ENCODE measurements at regions not wholly inside any gene's neighbourhood (a gene's known extent, or its start where the extent isn't known, plus 50 kb on each side); places are given as distances from the start of the nearest gene placed in this dataset.

GRCh38 chr16:85491058-85491771 is 121.9 kb upstream of the GSE1 start (continued):
- TF ChIP-seq NFATC3 (CRISPR knock-in tag; IDR thresholded peaks at IDR 0.05) (0 out of 2 replicates have a peak, but pooled peaks have one; percentile 45), ZNF251 (CRISPR knock-in tag; IDR thresholded peaks at IDR 0.05) (no peak), ZNF878 (CRISPR knock-in tag; IDR thresholded peaks at IDR 0.05) (no peak), ZNF782 (CRISPR knock-in tag; IDR thresholded peaks at IDR 0.05; ENCODE audit: borderline replicate concordance) (no peak), ARID4A (CRISPR knock-in tag; IDR thresholded peaks at IDR 0.05; ENCODE audit: borderline replicate concordance) (no peak; the same call in 1 of the 2 replicates), SSRP1 (CRISPR knock-in tag; IDR thresholded peaks at IDR 0.05) (no peak), MXD4 (CRISPR knock-in tag; IDR thresholded peaks at IDR 0.05) (no peak), MXD3 (CRISPR knock-in tag; IDR thresholded peaks at IDR 0.05) (peak; percentile 5; the same call in 1 of the 2 replicates), ZNF891 (CRISPR knock-in tag; IDR thresholded peaks at IDR 0.05) (no peak), CCDC6 (CRISPR knock-in tag; IDR thresholded peaks at IDR 0.05) (no peak), TRIM24 (CRISPR knock-in tag; IDR thresholded peaks at IDR 0.05) (no peak), IKZF1 (IDR thresholded peaks at IDR 0.05) (no peak), PHF21A (CRISPR knock-in tag; IDR thresholded peaks at IDR 0.05) (no peak), ZKSCAN5 (CRISPR knock-in tag; IDR thresholded peaks at IDR 0.05) (0 out of 2 replicates have a peak, but pooled peaks have one; percentile 11), FOXO1 (CRISPR knock-in tag; IDR thresholded peaks at IDR 0.05) (no peak)
- TF ChIP-seq, protein P1, sequence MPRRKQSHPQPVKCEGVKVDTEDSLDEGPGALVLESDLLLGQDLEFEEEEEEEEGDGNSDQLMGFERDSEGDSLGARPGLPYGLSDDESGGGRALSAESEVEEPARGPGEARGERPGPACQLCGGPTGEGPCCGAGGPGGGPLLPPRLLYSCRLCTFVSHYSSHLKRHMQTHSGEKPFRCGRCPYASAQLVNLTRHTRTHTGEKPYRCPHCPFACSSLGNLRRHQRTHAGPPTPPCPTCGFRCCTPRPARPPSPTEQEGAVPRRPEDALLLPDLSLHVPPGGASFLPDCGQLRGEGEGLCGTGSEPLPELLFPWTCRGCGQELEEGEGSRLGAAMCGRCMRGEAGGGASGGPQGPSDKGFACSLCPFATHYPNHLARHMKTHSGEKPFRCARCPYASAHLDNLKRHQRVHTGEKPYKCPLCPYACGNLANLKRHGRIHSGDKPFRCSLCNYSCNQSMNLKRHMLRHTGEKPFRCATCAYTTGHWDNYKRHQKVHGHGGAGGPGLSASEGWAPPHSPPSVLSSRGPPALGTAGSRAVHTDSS (CRISPR knock-in tag; conservative IDR thresholded peaks at IDR 0.05) = no peak
- TF ChIP-seq, protein P2, sequence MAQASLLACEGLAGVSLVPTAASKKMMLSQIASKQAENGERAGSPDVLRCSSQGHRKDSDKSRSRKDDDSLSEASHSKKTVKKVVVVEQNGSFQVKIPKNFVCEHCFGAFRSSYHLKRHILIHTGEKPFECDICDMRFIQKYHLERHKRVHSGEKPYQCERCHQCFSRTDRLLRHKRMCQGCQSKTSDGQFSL (CRISPR knock-in tag; IDR thresholded peaks at IDR 0.05) = no peak
- TF ChIP-seq, protein P3, sequence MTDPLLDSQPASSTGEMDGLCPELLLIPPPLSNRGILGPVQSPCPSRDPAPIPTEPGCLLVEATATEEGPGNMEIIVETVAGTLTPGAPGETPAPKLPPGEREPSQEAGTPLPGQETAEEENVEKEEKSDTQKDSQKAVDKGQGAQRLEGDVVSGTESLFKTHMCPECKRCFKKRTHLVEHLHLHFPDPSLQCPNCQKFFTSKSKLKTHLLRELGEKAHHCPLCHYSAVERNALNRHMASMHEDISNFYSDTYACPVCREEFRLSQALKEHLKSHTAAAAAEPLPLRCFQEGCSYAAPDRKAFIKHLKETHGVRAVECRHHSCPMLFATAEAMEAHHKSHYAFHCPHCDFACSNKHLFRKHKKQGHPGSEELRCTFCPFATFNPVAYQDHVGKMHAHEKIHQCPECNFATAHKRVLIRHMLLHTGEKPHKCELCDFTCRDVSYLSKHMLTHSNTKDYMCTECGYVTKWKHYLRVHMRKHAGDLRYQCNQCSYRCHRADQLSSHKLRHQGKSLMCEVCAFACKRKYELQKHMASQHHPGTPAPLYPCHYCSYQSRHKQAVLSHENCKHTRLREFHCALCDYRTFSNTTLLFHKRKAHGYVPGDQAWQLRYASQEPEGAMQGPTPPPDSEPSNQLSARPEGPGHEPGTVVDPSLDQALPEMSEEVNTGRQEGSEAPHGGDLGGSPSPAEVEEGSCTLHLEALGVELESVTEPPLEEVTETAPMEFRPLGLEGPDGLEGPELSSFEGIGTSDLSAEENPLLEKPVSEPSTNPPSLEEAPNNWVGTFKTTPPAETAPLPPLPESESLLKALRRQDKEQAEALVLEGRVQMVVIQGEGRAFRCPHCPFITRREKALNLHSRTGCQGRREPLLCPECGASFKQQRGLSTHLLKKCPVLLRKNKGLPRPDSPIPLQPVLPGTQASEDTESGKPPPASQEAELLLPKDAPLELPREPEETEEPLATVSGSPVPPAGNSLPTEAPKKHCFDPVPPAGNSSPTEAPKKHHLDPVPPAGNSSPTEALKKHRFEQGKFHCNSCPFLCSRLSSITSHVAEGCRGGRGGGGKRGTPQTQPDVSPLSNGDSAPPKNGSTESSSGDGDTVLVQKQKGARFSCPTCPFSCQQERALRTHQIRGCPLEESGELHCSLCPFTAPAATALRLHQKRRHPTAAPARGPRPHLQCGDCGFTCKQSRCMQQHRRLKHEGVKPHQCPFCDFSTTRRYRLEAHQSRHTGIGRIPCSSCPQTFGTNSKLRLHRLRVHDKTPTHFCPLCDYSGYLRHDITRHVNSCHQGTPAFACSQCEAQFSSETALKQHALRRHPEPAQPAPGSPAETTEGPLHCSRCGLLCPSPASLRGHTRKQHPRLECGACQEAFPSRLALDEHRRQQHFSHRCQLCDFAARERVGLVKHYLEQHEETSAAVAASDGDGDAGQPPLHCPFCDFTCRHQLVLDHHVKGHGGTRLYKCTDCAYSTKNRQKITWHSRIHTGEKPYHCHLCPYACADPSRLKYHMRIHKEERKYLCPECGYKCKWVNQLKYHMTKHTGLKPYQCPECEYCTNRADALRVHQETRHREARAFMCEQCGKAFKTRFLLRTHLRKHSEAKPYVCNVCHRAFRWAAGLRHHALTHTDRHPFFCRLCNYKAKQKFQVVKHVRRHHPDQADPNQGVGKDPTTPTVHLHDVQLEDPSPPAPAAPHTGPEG (CRISPR knock-in tag; IDR thresholded peaks at IDR 0.05) = no peak; the same call in 1 of the 2 replicates
